Mucosa of descending colon (tissue), 3 donors: ENCODE measurements at regions not wholly inside any gene's neighbourhood (a gene's known extent, or its start where the extent isn't known, plus 50 kb on each side); places are given as distances from the start of the nearest gene placed in this dataset.

Experiments used
- ATAC-seq: fragments of 200-7000 bp; cut with Tn5 transposase; one replicate; pipeline ENCODE4 v1.9.1; 2020; ENCODE audit warnings: mild to moderate bottlenecking, moderate library complexity
- DNase-seq, 3 donors: peaks; one replicate each; pipeline ENCODE4 v3.0.0-alpha.2; 2020
- H3K36me3 ChIP-seq: fragments of 200-600 bp; one replicate; pipeline ENCODE4 v1.8.0; 2021; ENCODE audit warnings: low read depth, mild to moderate bottlenecking
- H3K4me1 ChIP-seq: fragments of 200-600 bp; one replicate; pipeline ENCODE4 v1.8.0; 2021; ENCODE audit warnings: low read depth, mild to moderate bottlenecking
- H3K4me3 ChIP-seq: fragments of 200-600 bp; one replicate; pipeline ENCODE4 v1.8.0; 2021; ENCODE audit warnings: mild to moderate bottlenecking
- H3K9me3 ChIP-seq: fragments of 200-600 bp; one replicate; pipeline ENCODE4 v1.8.0; 2021; ENCODE audit warnings: mild to moderate bottlenecking
- intact Hi-C, 2 donors: fragments of 100-400 bp; cut with DNase I in 1 of 2; cut with micrococcal nuclease in 1 of 2; formaldehyde crosslinking; loops; one replicate each; pipeline versions ENCODE4 v1.11.0 to v1.11.1; 2022; cut with DNase I, micrococcal nuclease
- TF ChIP-seq, protein P1 (sequence below): fragments of 200-600 bp; IDR thresholded peaks from one replicate; pipeline ENCODE4 v1.8.0; 2022; ENCODE audit warnings: antibody characterized with exemption, mild to moderate bottlenecking
- donor health status: DM: no; HTN: no; CAD: no; lungs with moderate emphysema.
- donor health status: DM: no; HTN: no; CAD: no.
- donor health status: DM: no; HTN: yes; CAD: no.

DNA sequence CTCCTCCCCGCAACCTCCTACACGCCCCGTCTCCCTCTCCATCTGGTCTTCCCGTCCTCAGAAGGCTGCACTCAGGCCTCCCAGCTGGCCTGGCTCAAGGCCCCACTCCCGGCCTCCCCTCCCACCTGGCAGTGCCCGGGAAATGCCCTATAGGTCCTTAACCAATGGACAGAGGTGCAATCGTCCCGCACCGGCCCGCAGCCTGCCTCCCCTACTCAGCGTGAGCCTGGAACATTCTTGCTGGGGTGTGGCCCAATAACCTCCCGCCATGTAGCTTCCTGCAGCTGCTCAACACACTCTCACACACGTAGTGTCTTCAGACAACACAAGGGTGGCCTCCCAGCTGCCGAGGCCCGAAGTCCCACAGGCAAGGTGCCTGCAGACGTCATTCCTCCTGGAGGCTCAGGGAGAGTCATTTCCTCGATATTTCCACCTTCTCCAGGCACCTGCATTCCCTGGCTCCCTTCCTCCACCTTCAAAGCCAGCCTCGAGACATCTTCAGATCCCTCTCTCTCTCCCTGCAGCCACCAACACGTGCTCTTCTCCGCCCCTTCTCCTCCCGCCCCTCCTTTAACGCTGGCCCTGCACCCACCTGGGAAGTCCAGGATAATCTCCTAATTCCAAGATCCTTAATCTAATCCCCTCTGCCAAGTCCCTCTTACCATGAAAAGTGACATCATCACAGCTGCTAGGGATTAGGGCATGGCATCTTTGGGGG is 56.2 kb downstream of the ADRA2C start:
- TF ChIP-seq, protein P1, sequence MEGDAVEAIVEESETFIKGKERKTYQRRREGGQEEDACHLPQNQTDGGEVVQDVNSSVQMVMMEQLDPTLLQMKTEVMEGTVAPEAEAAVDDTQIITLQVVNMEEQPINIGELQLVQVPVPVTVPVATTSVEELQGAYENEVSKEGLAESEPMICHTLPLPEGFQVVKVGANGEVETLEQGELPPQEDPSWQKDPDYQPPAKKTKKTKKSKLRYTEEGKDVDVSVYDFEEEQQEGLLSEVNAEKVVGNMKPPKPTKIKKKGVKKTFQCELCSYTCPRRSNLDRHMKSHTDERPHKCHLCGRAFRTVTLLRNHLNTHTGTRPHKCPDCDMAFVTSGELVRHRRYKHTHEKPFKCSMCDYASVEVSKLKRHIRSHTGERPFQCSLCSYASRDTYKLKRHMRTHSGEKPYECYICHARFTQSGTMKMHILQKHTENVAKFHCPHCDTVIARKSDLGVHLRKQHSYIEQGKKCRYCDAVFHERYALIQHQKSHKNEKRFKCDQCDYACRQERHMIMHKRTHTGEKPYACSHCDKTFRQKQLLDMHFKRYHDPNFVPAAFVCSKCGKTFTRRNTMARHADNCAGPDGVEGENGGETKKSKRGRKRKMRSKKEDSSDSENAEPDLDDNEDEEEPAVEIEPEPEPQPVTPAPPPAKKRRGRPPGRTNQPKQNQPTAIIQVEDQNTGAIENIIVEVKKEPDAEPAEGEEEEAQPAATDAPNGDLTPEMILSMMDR: no peak
- Histone ChIP-seq H3K36me3 (no peaks in the 10 kb centered on the region), H3K4me1 (peaks cover under 1% of the 10 kb centered on the region), H3K9me3 (no peaks in the 10 kb centered on the region), H3K4me3 (no peak overlapping the region)
- intact Hi-C loops: no loop called here
- peak in 2 of 3 donors; percentile 54 to 56 for DNase-seq
- ATAC-seq: peak; percentile 82

DNA sequence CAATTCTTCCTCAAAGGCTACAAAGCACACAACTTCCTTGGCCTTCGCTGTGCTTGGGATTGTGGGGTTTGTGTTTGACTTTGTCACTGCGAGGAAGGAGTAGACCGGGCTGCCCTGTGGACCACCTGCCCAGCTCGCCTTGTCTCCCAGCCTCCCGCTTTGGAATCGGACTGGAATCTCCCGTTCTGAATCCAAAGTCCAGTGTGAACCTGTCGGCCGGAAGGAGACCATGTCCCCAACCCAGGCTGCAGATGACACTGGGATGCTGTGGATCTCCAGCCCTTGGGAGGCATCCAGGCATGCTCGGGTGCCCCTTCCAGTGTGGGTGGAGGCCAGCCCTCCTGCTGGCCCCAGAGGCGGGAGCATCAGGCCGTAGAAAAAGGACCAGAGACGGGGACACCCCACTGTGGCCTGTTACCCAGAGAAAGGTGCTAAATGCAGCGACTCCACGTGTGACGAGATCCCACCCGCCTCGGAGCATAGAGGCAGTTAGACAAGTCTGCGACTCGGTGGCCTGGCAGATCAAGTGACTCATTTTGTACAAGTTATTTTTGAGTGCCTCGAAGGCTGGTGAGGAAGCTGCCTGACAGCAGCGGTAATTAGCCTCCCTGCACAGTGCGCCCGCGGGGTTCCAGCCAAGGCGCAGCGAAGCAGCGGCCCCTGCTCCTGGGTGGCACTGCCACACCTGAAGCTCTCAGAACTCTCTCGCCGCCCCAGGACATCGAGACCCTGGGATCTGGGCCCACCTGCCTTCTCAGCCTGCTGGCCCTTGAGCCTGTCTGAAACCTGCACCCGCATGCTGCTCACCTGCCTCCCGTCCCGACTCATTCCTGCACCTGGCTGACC is 57.5 kb downstream of the ADRA2C start:
- no peak for ATAC-seq
- TF ChIP-seq, protein P1: no peak

DNA sequence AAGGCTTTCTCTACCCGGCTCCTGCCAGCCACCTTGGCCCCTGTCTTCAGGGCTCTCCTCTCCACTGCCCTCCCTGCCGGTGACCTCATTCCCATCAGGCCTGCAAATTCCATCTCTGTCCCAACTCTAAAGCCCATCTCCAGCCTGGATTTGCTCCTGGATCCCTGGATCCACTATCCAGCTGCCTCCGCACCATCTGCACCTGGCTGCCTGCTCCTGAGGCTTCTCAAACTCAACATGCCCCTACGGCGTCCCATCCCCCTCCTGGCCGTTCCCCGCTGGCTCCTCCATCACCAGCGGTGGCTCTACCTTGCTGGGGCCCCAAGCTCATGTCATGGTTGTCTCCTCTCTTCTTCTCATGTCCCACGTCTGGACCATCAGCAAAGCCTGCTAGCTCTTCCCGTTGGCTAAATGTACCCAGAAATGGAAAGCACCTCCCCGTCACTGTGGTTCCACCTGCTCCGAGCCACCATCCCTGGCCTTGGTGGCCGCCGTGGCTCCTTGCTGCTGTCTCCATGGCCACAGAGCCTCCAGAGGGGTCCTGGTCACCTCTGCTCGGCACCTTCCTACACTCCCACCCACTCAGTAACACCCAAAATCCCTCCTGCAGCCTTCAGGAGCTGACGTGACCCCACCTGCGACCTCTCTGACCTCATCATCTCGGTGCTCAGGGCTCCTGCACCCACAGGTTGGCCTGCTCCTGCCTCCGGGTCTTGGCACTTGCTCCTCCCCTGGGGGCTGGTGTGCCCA is 58.5 kb downstream of the ADRA2C start:
- no peak overlapping the region for H3K4me3 ChIP-seq
- TF ChIP-seq, protein P1: no peak
- H3K36me3 ChIP-seq: no peaks in the 10 kb centered on the region
- DNase-seq: peak in 1 of 3 donors; percentile 34
- peaks cover 9% of the 10 kb centered on the region for H3K4me1 ChIP-seq
- no peaks in the 10 kb centered on the region for H3K9me3 ChIP-seq
- intact Hi-C loops: no loop called here
- no peak for ATAC-seq

More for the DNA sequence above, 57.5 kb downstream of the ADRA2C start:
- no peaks in the 10 kb centered on the region for H3K36me3 ChIP-seq
- DNase-seq: peak in 1 of 3 donors; percentile 42
- H3K9me3 ChIP-seq: no peaks in the 10 kb centered on the region
- intact Hi-C loops: no loop called here
- H3K4me1 ChIP-seq: peaks cover 9% of the 10 kb centered on the region
- H3K4me3 ChIP-seq: no peak overlapping the region

DNA sequence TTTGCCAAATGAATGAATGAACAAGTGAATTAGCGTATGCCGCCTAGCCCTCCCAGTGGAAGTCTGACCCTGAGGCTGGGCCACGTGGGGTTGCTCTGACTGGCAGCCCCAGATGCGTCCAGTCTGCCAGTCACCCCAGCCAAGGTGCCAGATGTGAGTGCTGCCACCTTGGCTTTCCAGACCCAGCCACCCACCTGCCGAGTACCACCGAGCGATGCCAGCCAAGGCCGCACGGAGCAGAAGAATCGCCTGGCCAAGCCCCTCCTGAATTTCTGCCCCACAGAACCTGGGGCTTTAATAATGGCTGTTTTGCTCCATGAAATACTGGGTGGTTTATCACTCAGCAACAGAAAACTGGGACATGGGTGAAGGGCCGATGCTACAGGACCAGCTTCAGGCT is 59.3 kb downstream of the ADRA2C start:
- ATAC-seq (no peak), DNase-seq (peak in 1 of 3 donors; percentile 32)
- TF ChIP-seq, protein P1: no peak
- Histone ChIP-seq H3K9me3 (no peaks in the 10 kb centered on the region), H3K4me1 (peaks cover 9% of the 10 kb centered on the region), H3K4me3 (no peak overlapping the region), H3K36me3 (no peaks in the 10 kb centered on the region)
- intact Hi-C loops: no loop called here

DNA sequence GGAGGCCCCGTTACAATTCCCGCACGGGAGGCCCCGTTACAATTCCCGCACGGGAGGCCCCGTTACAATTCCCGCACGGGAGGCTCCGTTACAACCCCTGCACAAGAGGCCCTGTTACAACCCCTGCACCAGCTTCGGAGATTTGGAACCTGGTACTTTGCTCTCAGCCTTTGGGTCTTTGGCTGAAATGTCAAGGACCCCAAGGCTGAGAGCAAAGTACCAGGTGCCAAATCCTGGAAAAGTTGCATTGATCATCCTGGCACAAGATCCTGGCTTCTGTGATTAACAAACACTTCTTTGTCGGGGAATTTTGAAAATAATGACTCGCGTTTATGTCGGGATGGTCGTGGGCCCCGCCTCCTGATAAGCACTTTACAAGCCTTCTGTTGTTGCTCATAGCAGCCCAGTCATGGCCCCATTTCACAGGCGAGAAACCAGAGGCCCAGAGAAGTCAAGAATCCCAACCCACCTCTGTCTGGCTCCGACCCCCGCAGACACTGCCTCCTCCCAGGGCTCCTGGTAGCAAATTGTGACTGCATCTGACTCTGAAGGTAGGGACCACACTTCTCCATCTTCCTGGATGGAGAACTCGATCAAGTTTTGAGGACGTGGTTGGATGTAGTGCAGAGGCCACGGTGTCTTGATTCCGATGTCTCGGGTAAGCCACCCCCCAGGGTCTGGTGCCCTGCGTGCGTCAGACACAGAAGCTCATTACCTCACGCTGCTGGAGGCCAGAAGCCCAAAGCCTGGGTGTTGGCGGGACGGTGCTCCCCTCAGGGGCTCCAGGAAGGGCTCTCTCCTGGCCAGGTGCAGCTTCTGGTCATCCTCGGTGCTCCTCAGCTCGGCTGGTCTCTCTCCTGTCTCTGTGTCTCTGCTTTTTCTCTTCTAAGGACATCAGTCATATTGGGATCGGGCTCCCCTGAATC is 60.3 kb downstream of the ADRA2C start:
- intact Hi-C loops: no loop called here
- no peak for ATAC-seq

More for the DNA sequence above, 60.3 kb downstream of the ADRA2C start:
- TF ChIP-seq, protein P1: no peak
- H3K4me1 ChIP-seq: peaks cover 9% of the 10 kb centered on the region
- DNase-seq: peak in 1 of 3 donors; percentile 40
- no peaks in the 10 kb centered on the region for H3K36me3 ChIP-seq
- no peak overlapping the region for H3K4me3 ChIP-seq
- no peaks in the 10 kb centered on the region for H3K9me3 ChIP-seq
